ENCODE measurements at regions not wholly inside any gene's neighbourhood (a gene's known extent, or its start where the extent isn't known, plus 50 kb on each side); places are given as distances from the start of the nearest gene placed in this dataset.

GRCh38 chr13:78201411-78201810 is 282.8 kb upstream of the EDNRB start:
- TF ChIP-seq CTCF (IDR thresholded peaks at IDR 0.05; ENCODE audit: low read length) (no peak), EZH2phosphoT487 (IDR thresholded peaks at IDR 0.05; ENCODE audit: low read length) (no peak)

All from MM.1S (cell line).